CD14-positive monocyte (primary cell): ENCODE measurements at regions not wholly inside any gene's neighbourhood (a gene's known extent, or its start where the extent isn't known, plus 50 kb on each side); places are given as distances from the start of the nearest gene placed in this dataset.

ENCODE experiments used
- DNase-seq, 3 donors: peaks; one replicate each; pipeline ENCODE4 v3.0.0-alpha.2; 2011 to 2022
- H2AFZ ChIP-seq: 2 replicates; pipeline ENCODE4 v1.6.0; 2012; ENCODE audit warnings: mild to moderate bottlenecking, low read depth, low read length, inconsistent platforms; ENCODE audit not compliant: insufficient read depth, poor library complexity, severe bottlenecking
- H3K27ac ChIP-seq, 2 donors: 1 replicate in 1 of 2; 2 replicates in 1 of 2; pipeline ENCODE4 v1.5.1; 2012 to 2013; ENCODE audit warnings: low read length in 2 of 2, control low read depth in 1 of 2, inconsistent platforms in 1 of 2, low read depth in 1 of 2, mild to moderate bottlenecking in 1 of 2
- H3K27me3 ChIP-seq, 2 donors: one replicate each; pipeline versions ENCODE4 v1.6.0 to v1.6.1; 2011 to 2013; ENCODE audit warnings: low read length in 2 of 2; ENCODE audit not compliant: control insufficient read depth in 2 of 2, insufficient read depth in 2 of 2
- H3K36me3 ChIP-seq, 2 donors: replicated peaks in 1 of 2; 1 replicate in 1 of 2; 2 replicates in 1 of 2; pipeline versions ENCODE4 v1.5.1 to v1.6.1; 2012 to 2013; ENCODE audit warnings: low read length in 2 of 2, control low read depth in 1 of 2, inconsistent platforms in 1 of 2, mild to moderate bottlenecking in 1 of 2; ENCODE audit not compliant: insufficient read depth in 2 of 2, control insufficient read depth in 1 of 2
- H3K4me1 ChIP-seq, 2 donors: 1 replicate in 1 of 2; 2 replicates in 1 of 2; pipeline versions ENCODE4 v1.5.1 to v1.6.1; 2012 to 2013; ENCODE audit warnings: low read length in 2 of 2, control low read depth in 1 of 2, inconsistent platforms in 1 of 2, mild to moderate bottlenecking in 1 of 2, moderate library complexity in 1 of 2; ENCODE audit not compliant: insufficient read depth in 2 of 2, control insufficient read depth in 1 of 2
- H3K4me2 ChIP-seq: replicated peaks from 2 replicates; pipeline ENCODE3; 2012; ENCODE audit warnings: low read length, moderate library complexity, mild to moderate bottlenecking; ENCODE audit not compliant: poor library complexity, severe bottlenecking; ENCODE audit errors: extremely low read depth
- H3K4me3 ChIP-seq, 3 experiments: fragments of 200-600 bp in 1 of 3; sonication (generic) in 1 of 3; replicated peaks in 1 of 3; 1 replicate in 2 of 3; 2 replicates in 1 of 3; pipeline ENCODE4 v1.5.1; 2011 to 2013; ENCODE audit warnings: low read length in 3 of 3, mild to moderate bottlenecking in 3 of 3, control low read depth in 2 of 3, low read depth in 2 of 3, inconsistent platforms in 1 of 3, moderate library complexity in 1 of 3
- H3K79me2 ChIP-seq: 2 replicates; pipeline ENCODE4 v1.6.0; 2012; ENCODE audit warnings: mild to moderate bottlenecking, control low read depth, inconsistent platforms, low read length, moderate library complexity; ENCODE audit not compliant: insufficient read depth
- H3K9ac ChIP-seq: 2 replicates; pipeline ENCODE4 v1.6.0; 2017; ENCODE audit warnings: low read length, mild to moderate bottlenecking; ENCODE audit not compliant: insufficient read depth, poor library complexity, severe bottlenecking
- H3K9me3 ChIP-seq, 2 donors: replicated peaks in 1 of 2; 1 replicate in 1 of 2; 2 replicates in 1 of 2; pipeline versions ENCODE4 v1.5.1 to v1.6.1; 2012 to 2013; ENCODE audit warnings: low read length in 2 of 2, control low read depth in 1 of 2; ENCODE audit not compliant: control insufficient read depth in 1 of 2, insufficient read depth in 1 of 2
- H4K20me1 ChIP-seq: 2 replicates; pipeline ENCODE4 v1.6.0; 2012; ENCODE audit warnings: mild to moderate bottlenecking, low read length, control low read depth, moderate library complexity; ENCODE audit not compliant: insufficient read depth
- H3K27ac Mint-ChIP-seq, 7 donors: one replicate each; pipeline ENCODE4 v1.8.0; 2020; ENCODE audit warnings: mild to moderate bottlenecking in 7 of 7, mixed read lengths in 7 of 7, moderate library complexity in 6 of 7, inconsistent platforms in 2 of 7
- H3K27me3 Mint-ChIP-seq, 3 donors: one replicate each; pipeline ENCODE4 v1.8.0; 2021 to 2022; ENCODE audit warnings: low read depth in 3 of 3, mild to moderate bottlenecking in 3 of 3, mixed read lengths in 3 of 3, moderate library complexity in 3 of 3, inconsistent platforms in 1 of 3
- H3K36me3 Mint-ChIP-seq, 2 donors: one replicate each; pipeline ENCODE4 v1.8.0; 2020; ENCODE audit warnings: mixed read lengths in 2 of 2, inconsistent platforms in 1 of 2, mild to moderate bottlenecking in 1 of 2
- H3K4me1 Mint-ChIP-seq: one replicate; pipeline ENCODE4 v1.8.0; 2020; ENCODE audit warnings: mild to moderate bottlenecking, mixed read lengths
- H3K4me3 Mint-ChIP-seq, 2 donors: one replicate each; pipeline ENCODE4 v1.8.0; 2020; ENCODE audit warnings: mild to moderate bottlenecking in 2 of 2, mixed read lengths in 2 of 2, moderate library complexity in 1 of 2
- H3K9me3 Mint-ChIP-seq, 7 donors: one replicate each; pipeline ENCODE4 v1.8.0; 2020 to 2022; ENCODE audit warnings: mixed read lengths in 7 of 7, mild to moderate bottlenecking in 6 of 7, moderate library complexity in 6 of 7, inconsistent platforms in 2 of 7
- CTCF ChIP-seq: fragments of 200-600 bp; IDR thresholded peaks from one replicate; pipeline ENCODE4 v1.8.0; 2022; ENCODE audit warnings: antibody characterized with exemption, mild to moderate bottlenecking
- WGBS: methylation state at CpG from one replicate; pipeline ENCODE4 v1.1.5; 2013; ENCODE audit warnings: missing lambda C conversion rate; ENCODE audit not compliant: insufficient coverage; 5-methylcytosine and 5-hydroxymethylcytosine counted together
- intact Hi-C, 2 donors: fragments of 100-400 bp; cut with micrococcal nuclease; formaldehyde crosslinking; loops; one replicate each; pipeline versions ENCODE4 v1.15.0 to v1.15.1; 2023

- no peak overlapping the region for H3K4me2 ChIP-seq
- 92% methylated on average over 8 of the region's 8 CpGs for WGBS
- no peaks in the 10 kb centered on the region for H3K27me3 ChIP-seq
- no peak overlapping the region for H3K9ac ChIP-seq
- no peaks in the 10 kb centered on the region for H3K79me2 ChIP-seq
- H3K4me3 Mint-ChIP-seq, result no peak overlapping the region
- peaks cover 0 to 10% (median 2%) of the 10 kb centered on the region in 3 donors for H3K27me3 Mint-ChIP-seq
- peaks cover 1% of the 10 kb centered on the region for H3K4me1 Mint-ChIP-seq
- no peaks in the 10 kb centered on the region for H3K36me3 ChIP-seq
- no peak overlapping the region for H3K4me3 ChIP-seq
- no peaks in the 10 kb centered on the region for H3K4me1 ChIP-seq
- no peak overlapping the region for H2AFZ ChIP-seq
- H4K20me1 ChIP-seq, result no peaks in the 10 kb centered on the region
- no peak for DNase-seq
- no peaks in the 10 kb centered on the region for H3K36me3 Mint-ChIP-seq
- H3K9me3 Mint-ChIP-seq, result no peaks in the 10 kb centered on the region
- no peak overlapping the region for H3K27ac Mint-ChIP-seq
- H3K27ac ChIP-seq, result no peak overlapping the region
- H3K9me3 ChIP-seq, result no peaks in the 10 kb centered on the region
- intact Hi-C loops, result no loop called here
- TF ChIP-seq CTCF, result no peak
Observed at GRCh38 chr6:3540253-3540820, 83.5 kb upstream of the SLC22A23 start.

GRCh38 chr6:3538536-3538935 is 81.7 kb upstream of the SLC22A23 start:
- Mint-ChIP-seq H3K27ac (no peak overlapping the region), H3K4me1 (peaks cover 1% of the 10 kb centered on the region), H3K4me3 (no peak overlapping the region), H3K9me3 (no peaks in the 10 kb centered on the region), H3K27me3 (peaks cover 0 to 10% (median 2%) of the 10 kb centered on the region in 3 donors), H3K36me3 (no peaks in the 10 kb centered on the region)
- Histone ChIP-seq H3K4me1 (no peaks in the 10 kb centered on the region), H3K9me3 (no peaks in the 10 kb centered on the region), H2AFZ (no peak overlapping the region), H3K36me3 (no peaks in the 10 kb centered on the region), H3K27me3 (no peaks in the 10 kb centered on the region), H4K20me1 (no peaks in the 10 kb centered on the region), H3K4me2 (no peak overlapping the region), H3K9ac (no peak overlapping the region), H3K79me2 (no peaks in the 10 kb centered on the region), H3K27ac (no peak overlapping the region), H3K4me3 (no peak overlapping the region)
- no peak for TF ChIP-seq CTCF
- intact Hi-C loops, result no loop called here
- WGBS, result 30% methylated on average over 2 of the region's 6 CpGs
- no peak for DNase-seq
